Pons (tissue), 1 donor: ENCODE measurements at regions not wholly inside any gene's neighbourhood (a gene's known extent, or its start where the extent isn't known, plus 50 kb on each side); places are given as distances from the start of the nearest gene placed in this dataset.
"Not testable (repeated sequence)": the region's sequence is repeated elsewhere in the genome, so short reads cannot be mapped to it uniquely, and the experiment has no call there.

Source experiments
- DNase-seq: peaks from one replicate; pipeline ENCODE4 v3.0.0-alpha.2; 2016; ENCODE audit warnings: low spot score

- no peak for DNase-seq
Measured at GRCh38 chr2:156933645-156934225, 323.8 kb upstream of the GALNT5 start.

- DNase-seq, result no peak
Measured at GRCh38 chr2:156935616-156936015, 321.9 kb upstream of the GALNT5 start.

- DNase-seq, result no peak
Measured at GRCh38 chr2:156937430-156937829, 320.1 kb upstream of the GALNT5 start.

GRCh38 chr2:156944871-156945270, 312.6 kb upstream of the GALNT5 start:
- no peak for DNase-seq

- DNase-seq, result no peak
Measured at GRCh38 chr2:156947261-156947660, 310.2 kb upstream of the GALNT5 start.

GRCh38 chr2:156955701-156956100, 301.8 kb upstream of the GALNT5 start:
- DNase-seq, result no peak

- no peak for DNase-seq
Measured at GRCh38 chr2:156956161-156956560, 301.3 kb upstream of the GALNT5 start.

- DNase-seq, result no peak
Measured at GRCh38 chr2:156958374-156958773, 299.1 kb upstream of the GALNT5 start.

- no peak for DNase-seq
Measured at GRCh38 chr2:156959481-156959880, 298.0 kb upstream of the GALNT5 start.

- DNase-seq, result no peak
Measured at GRCh38 chr2:156982615-156983014, 274.9 kb upstream of the GALNT5 start.

GRCh38 chr2:156986339-156986988, 271.0 kb upstream of the GALNT5 start:
- no peak for DNase-seq

- no peak for DNase-seq
Measured at GRCh38 chr2:156999661-157000060, 257.8 kb upstream of the GALNT5 start.

GRCh38 chr2:157004789-157005188, 252.7 kb upstream of the GALNT5 start:
- no peak for DNase-seq

- no peak for DNase-seq
Measured at GRCh38 chr2:157015015-157015575, 242.4 kb upstream of the GALNT5 start.

- DNase-seq, result not testable (repeated sequence)
Measured at GRCh38 chr2:157023264-157023663, 234.2 kb upstream of the GALNT5 start.

- DNase-seq, result no peak
Measured at GRCh38 chr2:157024129-157024528, 233.4 kb upstream of the GALNT5 start.

- no peak for DNase-seq
Measured at GRCh38 chr2:157032017-157032416, 225.5 kb upstream of the GALNT5 start.

- no peak for DNase-seq
Measured at GRCh38 chr2:157036726-157037125, 220.8 kb upstream of the GALNT5 start.

GRCh38 chr2:157043786-157044185, 213.7 kb upstream of the GALNT5 start:
- no peak for DNase-seq

- no peak for DNase-seq
Measured at GRCh38 chr2:157046396-157046795, 211.1 kb upstream of the GALNT5 start.

- no peak for DNase-seq
Measured at GRCh38 chr2:157052685-157053224, 204.8 kb upstream of the GALNT5 start.

- no peak for DNase-seq
Measured at GRCh38 chr2:157053876-157054275, 203.6 kb upstream of the GALNT5 start.

- peak; percentile 74 for DNase-seq
Measured at GRCh38 chr2:157055660-157056199, 201.8 kb upstream of the GALNT5 start.
